Mammary epithelial cell (primary cell): ENCODE measurements at regions not wholly inside any gene's neighbourhood (a gene's known extent, or its start where the extent isn't known, plus 50 kb on each side); places are given as distances from the start of the nearest gene placed in this dataset.

Experiments
- EZH2 ChIP-seq: IDR thresholded peaks from 2 replicates; pipeline ENCODE4 v1.6.1; 2012; ENCODE audit warnings: low read length, inconsistent platforms, borderline replicate concordance
- TF ChIP-seq, protein P1 (sequence below), 2 donors: IDR thresholded peaks in 1 of 2; conservative IDR thresholded peaks in 1 of 2; 2 replicates each; pipeline ENCODE4 v1.5.1; 2011 to 2012; ENCODE audit warnings: inconsistent platforms in 2 of 2, low read length in 2 of 2, mild to moderate bottlenecking in 2 of 2, control low read depth in 1 of 2, low read depth in 1 of 2; ENCODE audit not compliant: insufficient read depth in 1 of 2; ENCODE audit errors: extremely low read depth in 1 of 2

DNA sequence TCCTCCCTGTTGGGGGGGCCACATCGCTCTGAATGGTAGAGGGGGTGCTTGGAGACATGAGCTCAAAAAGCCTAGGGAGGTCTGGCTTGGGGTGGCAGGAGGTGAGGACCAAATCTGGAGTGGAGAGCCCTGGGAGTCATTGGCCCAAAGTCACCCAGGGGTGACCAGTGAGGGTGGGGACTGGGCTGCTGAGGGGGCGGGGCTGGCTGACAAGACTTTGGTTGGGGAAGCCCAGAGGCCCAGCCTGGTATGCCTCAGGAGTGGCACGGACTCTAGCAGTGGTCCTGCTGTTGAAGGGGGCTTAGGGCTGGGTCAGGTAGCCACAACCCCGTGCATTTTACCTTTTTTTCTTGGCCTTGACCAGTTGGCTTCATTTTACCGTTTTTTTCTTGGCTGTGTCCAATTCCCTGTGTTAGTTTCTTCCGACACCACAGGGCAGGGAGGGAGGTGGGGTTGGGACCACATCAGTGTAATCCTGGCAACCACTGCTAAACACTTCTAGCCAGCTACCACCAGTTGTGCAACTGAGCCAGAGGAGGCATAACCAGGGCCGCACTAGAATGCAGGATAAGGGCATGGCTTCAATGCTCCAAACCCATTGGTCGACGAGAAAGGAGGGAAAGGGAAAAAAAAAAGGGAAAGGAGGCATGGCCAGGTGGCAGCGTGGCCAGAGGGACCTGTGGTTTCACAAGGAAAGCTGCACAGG is 105.3 kb upstream of the C2CD4B start:
- TF ChIP-seq, protein P1, sequence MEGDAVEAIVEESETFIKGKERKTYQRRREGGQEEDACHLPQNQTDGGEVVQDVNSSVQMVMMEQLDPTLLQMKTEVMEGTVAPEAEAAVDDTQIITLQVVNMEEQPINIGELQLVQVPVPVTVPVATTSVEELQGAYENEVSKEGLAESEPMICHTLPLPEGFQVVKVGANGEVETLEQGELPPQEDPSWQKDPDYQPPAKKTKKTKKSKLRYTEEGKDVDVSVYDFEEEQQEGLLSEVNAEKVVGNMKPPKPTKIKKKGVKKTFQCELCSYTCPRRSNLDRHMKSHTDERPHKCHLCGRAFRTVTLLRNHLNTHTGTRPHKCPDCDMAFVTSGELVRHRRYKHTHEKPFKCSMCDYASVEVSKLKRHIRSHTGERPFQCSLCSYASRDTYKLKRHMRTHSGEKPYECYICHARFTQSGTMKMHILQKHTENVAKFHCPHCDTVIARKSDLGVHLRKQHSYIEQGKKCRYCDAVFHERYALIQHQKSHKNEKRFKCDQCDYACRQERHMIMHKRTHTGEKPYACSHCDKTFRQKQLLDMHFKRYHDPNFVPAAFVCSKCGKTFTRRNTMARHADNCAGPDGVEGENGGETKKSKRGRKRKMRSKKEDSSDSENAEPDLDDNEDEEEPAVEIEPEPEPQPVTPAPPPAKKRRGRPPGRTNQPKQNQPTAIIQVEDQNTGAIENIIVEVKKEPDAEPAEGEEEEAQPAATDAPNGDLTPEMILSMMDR (conservative IDR thresholded peaks at IDR 0.05 in 1 of 2, IDR thresholded peaks at IDR 0.05 in 1 of 2; ENCODE audit: extremely low read depth in 1 of 2, insufficient read depth in 1 of 2, low read depth in 1 of 2, low read length in 2 of 2), result no peak
- no peak for TF ChIP-seq EZH2
